Adrenal gland (tissue), 9 donors: ENCODE measurements at regions not wholly inside any gene's neighbourhood (a gene's known extent, or its start where the extent isn't known, plus 50 kb on each side); places are given as distances from the start of the nearest gene placed in this dataset.

ENCODE experiments used
- DNase-seq, 7 donors: peaks; one replicate each; pipeline ENCODE4 v3.0.0-alpha.2; 2019 to 2020
- H3K27ac ChIP-seq, 5 donors: fragments of 200-600 bp; sonication (generic) in 4 of 5; 1 replicate in 3 of 5; 2 replicates in 2 of 5; pipeline versions ENCODE4 v1.5.1 to v1.8.0; 2016 to 2020; ENCODE audit warnings: mild to moderate bottlenecking in 1 of 5
- H3K27me3 ChIP-seq: fragments of 200-600 bp; 2 replicates; pipeline ENCODE4 v1.8.0; 2021
- H3K36me3 ChIP-seq, 2 donors: fragments of 200-600 bp; replicated peaks in 1 of 2; 1 replicate in 1 of 2; 2 replicates in 1 of 2; pipeline versions ENCODE4 v1.5.1 to v1.8.0; 2018 to 2022
- H3K4me1 ChIP-seq, 2 donors: fragments of 200-600 bp; replicated peaks in 1 of 2; 1 replicate in 1 of 2; 2 replicates in 1 of 2; pipeline versions ENCODE4 v1.5.1 to v1.8.0; 2018 to 2021
- H3K4me3 ChIP-seq, 4 donors: fragments of 200-600 bp; sonication (generic) in 3 of 4; one replicate each; pipeline ENCODE4 v1.5.1; 2016 to 2018
- H3K9me3 ChIP-seq, 3 donors: fragments of 200-600 bp; sonication (generic) in 1 of 3; replicated peaks in 1 of 3; 1 replicate in 2 of 3; 2 replicates in 1 of 3; pipeline versions ENCODE4 v1.5.1 to v1.8.0; 2016 to 2021
- CTCF ChIP-seq, 6 experiments: fragments of 450-650 bp in 4 of 6; fragments of 200-600 bp in 2 of 6; sonication (generic) in 1 of 6; IDR thresholded peaks; 1 replicate in 5 of 6; 2 replicates in 1 of 6; pipeline versions ENCODE4 v1.5.1 to v1.8.0; 2016 to 2021; ENCODE audit warnings: antibody characterized with exemption in 6 of 6, mild to moderate bottlenecking in 2 of 6, moderate library complexity in 1 of 6
- POLR2A ChIP-seq, 2 donors: fragments of 450-650 bp; IDR thresholded peaks; one replicate each; pipeline ENCODE4 v1.6.1; 2017; ENCODE audit warnings: antibody characterized with exemption in 2 of 2, mild to moderate bottlenecking in 2 of 2, moderate library complexity in 1 of 2
- WGBS, 4 donors: extraction: QIAGEN DNeasy Blood & Tissue Kit in 2 of 4; methylation state at CpG; one replicate each; pipeline versions ENCODE4 v1.1.5 to v1.1.7; 2013 to 2017; 5-methylcytosine and 5-hydroxymethylcytosine counted together
- intact Hi-C, 2 donors: fragments of 100-400 bp; cut with DNase I; formaldehyde crosslinking; loops; one replicate each; pipeline versions ENCODE4 v1.14.1 to v1.15.0; 2022 to 2023
- donor health status: healthy with polysubstance abuse.
- donor health status: Bipolar disorder and iron deficiency.
- donor health status: DM: yes; HTN: yes; CAD: no.
- donor health status: DM: no; HTN: no; CAD: no.
- donor health status: DM: no; HTN: no; CAD: no.

- no peaks in the 10 kb centered on the region for H3K36me3 ChIP-seq
- WGBS, 4 donors: 45 to 66% (median 61%) methylated on average over 3 of the region's 3 CpGs
- no peaks in the 10 kb centered on the region for H3K4me1 ChIP-seq
- H3K27ac ChIP-seq: no peak overlapping the region
- DNase-seq: no peak
- TF ChIP-seq POLR2A (IDR thresholded peaks at IDR 0.05): no peak
- TF ChIP-seq CTCF (IDR thresholded peaks at IDR 0.05): no peak
- H3K4me3 ChIP-seq: no peak overlapping the region
- intact Hi-C loops: no loop called here
- H3K9me3 ChIP-seq: no peaks in the 10 kb centered on the region
- no peaks in the 10 kb centered on the region for H3K27me3 ChIP-seq
Measured at GRCh38 chr2:156021146-156022040, 311.1 kb downstream of the NR4A2 start.

- no peak for DNase-seq
- WGBS, 4 donors: 88 to 91% (median 90%) methylated on average over 2 of the region's 2 CpGs
- intact Hi-C loops: no loop called here
- Histone ChIP-seq H3K27ac (no peak overlapping the region), H3K4me1 (no peaks in the 10 kb centered on the region), H3K9me3 (no peaks in the 10 kb centered on the region), H3K36me3 (no peaks in the 10 kb centered on the region), H3K27me3 (no peaks in the 10 kb centered on the region), H3K4me3 (no peak overlapping the region)
- TF ChIP-seq POLR2A (IDR thresholded peaks at IDR 0.05) (no peak), CTCF (IDR thresholded peaks at IDR 0.05) (no peak)
Measured at GRCh38 chr2:156019341-156019740, 313.2 kb downstream of the NR4A2 start.

- 68 to 96% (median 75%) methylated on average over 1 of the region's 1 CpG for WGBS, 4 donors
- Histone ChIP-seq H3K9me3 (no peaks in the 10 kb centered on the region), H3K27ac (no peak overlapping the region), H3K4me1 (no peaks in the 10 kb centered on the region), H3K4me3 (no peak overlapping the region), H3K27me3 (no peaks in the 10 kb centered on the region), H3K36me3 (no peaks in the 10 kb centered on the region)
- no peak for TF ChIP-seq POLR2A (IDR thresholded peaks at IDR 0.05)
- TF ChIP-seq CTCF (IDR thresholded peaks at IDR 0.05): no peak
- no peak for DNase-seq
- intact Hi-C loops: no loop called here
Measured at GRCh38 chr2:156017341-156017885, 315.1 kb downstream of the NR4A2 start.

- H3K4me1 ChIP-seq: no peaks in the 10 kb centered on the region
- no peak for DNase-seq
- H3K9me3 ChIP-seq: no peaks in the 10 kb centered on the region
- TF ChIP-seq CTCF (IDR thresholded peaks at IDR 0.05) (no peak), POLR2A (IDR thresholded peaks at IDR 0.05) (no peak)
- 62 to 81% (median 77%) methylated on average over 2 of the region's 2 CpGs for WGBS, 4 donors
- intact Hi-C loops: no loop called here
- H3K36me3 ChIP-seq: no peaks in the 10 kb centered on the region
- H3K27me3 ChIP-seq: no peaks in the 10 kb centered on the region
- H3K27ac ChIP-seq: no peak overlapping the region
- H3K4me3 ChIP-seq: no peak overlapping the region
Measured at GRCh38 chr2:156009293-156009692, 323.2 kb downstream of the NR4A2 start.
